GM10266 (cell line): ENCODE measurements at regions not wholly inside any gene's neighbourhood (a gene's known extent, or its start where the extent isn't known, plus 50 kb on each side); places are given as distances from the start of the nearest gene placed in this dataset.

Experiments
- DNase-seq: peaks from one replicate; pipeline ENCODE4 v3.0.0; 2012; ENCODE audit errors: extremely low spot score
- CTCF ChIP-seq: IDR thresholded peaks from 2 replicates; pipeline ENCODE4 v1.5.1; 2012; ENCODE audit warnings: mild to moderate bottlenecking, low read depth; ENCODE audit not compliant: control insufficient read depth, insufficient read depth; ENCODE audit errors: missing control alignments

- no peak for DNase-seq
- TF ChIP-seq CTCF = no peak
Observed at GRCh38 chr9:7297521-7297920, 502.1 kb downstream of the DMAC1 start.

GRCh38 chr9:7293091-7293490 lies 506.5 kb downstream of the DMAC1 start:
- TF ChIP-seq CTCF = no peak

GRCh38 chr9:7289773-7290172 lies 509.8 kb downstream of the DMAC1 start:
- no peak for TF ChIP-seq CTCF
- DNase-seq = no peak

More at GRCh38 chr9:7293091-7293490, 506.5 kb downstream of the DMAC1 start:
- DNase-seq = no peak

GRCh38 chr9:7287986-7288385 lies 511.6 kb downstream of the DMAC1 start:
- DNase-seq = no peak
- TF ChIP-seq CTCF = no peak

GRCh38 chr9:7287065-7287464 lies 512.5 kb downstream of the DMAC1 start:
- DNase-seq = no peak
- no peak for TF ChIP-seq CTCF

GRCh38 chr9:7286101-7286500 lies 513.5 kb downstream of the DMAC1 start:
- DNase-seq = no peak
- TF ChIP-seq CTCF = no peak

GRCh38 chr9:7285199-7285598 lies 514.4 kb downstream of the DMAC1 start:
- DNase-seq = no peak
- TF ChIP-seq CTCF = no peak

GRCh38 chr9:7284517-7284916 lies 515.1 kb downstream of the DMAC1 start:
- no peak for TF ChIP-seq CTCF
- no peak for DNase-seq
